ENCODE measurements at regions not wholly inside any gene's neighbourhood (a gene's known extent, or its start where the extent isn't known, plus 50 kb on each side); places are given as distances from the start of the nearest gene placed in this dataset.

DNA sequence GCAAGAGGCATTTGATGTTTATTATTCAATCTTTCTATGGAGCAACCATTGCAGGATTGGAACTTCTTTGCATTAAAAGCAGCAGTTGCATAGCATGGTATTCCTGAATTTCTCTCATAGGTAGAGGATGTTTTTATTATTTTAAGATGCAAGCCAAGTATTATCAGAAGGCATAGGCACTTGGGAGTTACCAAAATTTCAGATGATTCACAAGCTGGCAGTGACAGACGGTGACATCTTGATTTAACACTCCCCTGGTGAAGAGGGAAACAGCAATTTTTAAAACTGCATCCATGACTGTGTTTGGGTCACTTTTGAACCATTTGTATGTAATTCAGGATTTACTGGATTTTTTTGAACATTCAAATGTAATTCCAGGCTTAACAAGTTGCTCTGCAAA, 654.3 kb downstream of the SLC4A3 start:
- H3K36me3 Mint-ChIP-seq = no peaks in the 10 kb centered on the region
- H3K4me3 Mint-ChIP-seq = no peak overlapping the region
- H3K4me1 Mint-ChIP-seq = no peaks in the 10 kb centered on the region
- DNase-seq (ENCODE audit: low spot score) (no peak), ATAC-seq (no peak)
- peaks cover 3% of the 10 kb centered on the region for H3K9me3 Mint-ChIP-seq
- no peaks in the 10 kb centered on the region for H3K27me3 Mint-ChIP-seq (ENCODE audit: low read depth)
- TF ChIP-seq, protein P1, sequence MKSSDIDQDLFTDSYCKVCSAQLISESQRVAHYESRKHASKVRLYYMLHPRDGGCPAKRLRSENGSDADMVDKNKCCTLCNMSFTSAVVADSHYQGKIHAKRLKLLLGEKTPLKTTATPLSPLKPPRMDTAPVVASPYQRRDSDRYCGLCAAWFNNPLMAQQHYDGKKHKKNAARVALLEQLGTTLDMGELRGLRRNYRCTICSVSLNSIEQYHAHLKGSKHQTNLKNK (CRISPR knock-in tag; IDR thresholded peaks at IDR 0.05) = no peak
- TF ChIP-seq TEAD4 (CRISPR knock-in tag; IDR thresholded peaks at IDR 0.05) (no peak), ZNF263 (CRISPR knock-in tag; IDR thresholded peaks at IDR 0.05; ENCODE audit: low read depth) (no peak)
- TF ChIP-seq, protein P2, sequence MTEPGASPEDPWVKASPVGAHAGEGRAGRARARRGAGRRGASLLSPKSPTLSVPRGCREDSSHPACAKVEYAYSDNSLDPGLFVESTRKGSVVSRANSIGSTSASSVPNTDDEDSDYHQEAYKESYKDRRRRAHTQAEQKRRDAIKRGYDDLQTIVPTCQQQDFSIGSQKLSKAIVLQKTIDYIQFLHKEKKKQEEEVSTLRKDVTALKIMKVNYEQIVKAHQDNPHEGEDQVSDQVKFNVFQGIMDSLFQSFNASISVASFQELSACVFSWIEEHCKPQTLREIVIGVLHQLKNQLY (CRISPR knock-in tag; IDR thresholded peaks at IDR 0.05) = no peak
- H3K27ac Mint-ChIP-seq = no peak overlapping the region
- CTCF ChIA-PET = no interaction called here
- POLR2A ChIA-PET = no interaction called here

DNA sequence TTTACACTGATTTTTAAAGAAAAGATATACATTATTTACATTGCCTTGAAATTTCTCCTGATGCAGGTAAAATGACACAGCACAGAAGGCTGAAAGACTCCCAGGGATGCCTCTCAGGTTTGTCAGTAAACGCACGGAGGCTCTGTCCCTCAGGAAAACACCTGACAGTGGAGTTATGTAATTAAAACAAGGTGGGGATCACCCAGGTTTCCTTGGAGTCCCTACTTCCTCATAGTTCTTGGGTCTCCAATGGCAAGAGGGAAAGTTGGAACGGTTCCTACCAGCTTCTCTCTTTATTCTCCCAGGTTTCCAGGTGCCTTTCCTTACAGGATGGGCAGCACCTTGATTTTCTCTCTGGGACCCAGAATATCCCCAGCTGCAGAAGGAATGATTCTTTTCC, 654.8 kb downstream of the SLC4A3 start:
- no peaks in the 10 kb centered on the region for H3K36me3 Mint-ChIP-seq
- H3K27me3 Mint-ChIP-seq (ENCODE audit: low read depth) = no peaks in the 10 kb centered on the region
- no peaks in the 10 kb centered on the region for H3K4me1 Mint-ChIP-seq
- ATAC-seq (no peak), DNase-seq (ENCODE audit: low spot score) (no peak)
- H3K9me3 Mint-ChIP-seq = peaks cover 3% of the 10 kb centered on the region
- TF ChIP-seq TCF7 (CRISPR knock-in tag; IDR thresholded peaks at IDR 0.05; ENCODE audit: low read depth) (no peak), OVOL2 (CRISPR knock-in tag; IDR thresholded peaks at IDR 0.05; ENCODE audit: borderline replicate concordance) (no peak), RELA (CRISPR knock-in tag; IDR thresholded peaks at IDR 0.05; ENCODE audit: borderline replicate concordance) (no peak), ELF4 (CRISPR knock-in tag; IDR thresholded peaks at IDR 0.05; ENCODE audit: low read depth) (no peak), SMAD3 (CRISPR knock-in tag; IDR thresholded peaks at IDR 0.05; ENCODE audit: borderline replicate concordance) (no peak)
- TF ChIP-seq, protein P3, sequence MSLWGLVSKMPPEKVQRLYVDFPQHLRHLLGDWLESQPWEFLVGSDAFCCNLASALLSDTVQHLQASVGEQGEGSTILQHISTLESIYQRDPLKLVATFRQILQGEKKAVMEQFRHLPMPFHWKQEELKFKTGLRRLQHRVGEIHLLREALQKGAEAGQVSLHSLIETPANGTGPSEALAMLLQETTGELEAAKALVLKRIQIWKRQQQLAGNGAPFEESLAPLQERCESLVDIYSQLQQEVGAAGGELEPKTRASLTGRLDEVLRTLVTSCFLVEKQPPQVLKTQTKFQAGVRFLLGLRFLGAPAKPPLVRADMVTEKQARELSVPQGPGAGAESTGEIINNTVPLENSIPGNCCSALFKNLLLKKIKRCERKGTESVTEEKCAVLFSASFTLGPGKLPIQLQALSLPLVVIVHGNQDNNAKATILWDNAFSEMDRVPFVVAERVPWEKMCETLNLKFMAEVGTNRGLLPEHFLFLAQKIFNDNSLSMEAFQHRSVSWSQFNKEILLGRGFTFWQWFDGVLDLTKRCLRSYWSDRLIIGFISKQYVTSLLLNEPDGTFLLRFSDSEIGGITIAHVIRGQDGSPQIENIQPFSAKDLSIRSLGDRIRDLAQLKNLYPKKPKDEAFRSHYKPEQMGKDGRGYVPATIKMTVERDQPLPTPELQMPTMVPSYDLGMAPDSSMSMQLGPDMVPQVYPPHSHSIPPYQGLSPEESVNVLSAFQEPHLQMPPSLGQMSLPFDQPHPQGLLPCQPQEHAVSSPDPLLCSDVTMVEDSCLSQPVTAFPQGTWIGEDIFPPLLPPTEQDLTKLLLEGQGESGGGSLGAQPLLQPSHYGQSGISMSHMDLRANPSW (CRISPR knock-in tag; conservative IDR thresholded peaks at IDR 0.05; ENCODE audit: low read depth) = no peak
- TF ChIP-seq, protein P4, sequence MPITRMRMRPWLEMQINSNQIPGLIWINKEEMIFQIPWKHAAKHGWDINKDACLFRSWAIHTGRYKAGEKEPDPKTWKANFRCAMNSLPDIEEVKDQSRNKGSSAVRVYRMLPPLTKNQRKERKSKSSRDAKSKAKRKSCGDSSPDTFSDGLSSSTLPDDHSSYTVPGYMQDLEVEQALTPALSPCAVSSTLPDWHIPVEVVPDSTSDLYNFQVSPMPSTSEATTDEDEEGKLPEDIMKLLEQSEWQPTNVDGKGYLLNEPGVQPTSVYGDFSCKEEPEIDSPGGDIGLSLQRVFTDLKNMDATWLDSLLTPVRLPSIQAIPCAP (CRISPR knock-in tag; IDR thresholded peaks at IDR 0.05) = no peak
- TF ChIP-seq, protein P5, sequence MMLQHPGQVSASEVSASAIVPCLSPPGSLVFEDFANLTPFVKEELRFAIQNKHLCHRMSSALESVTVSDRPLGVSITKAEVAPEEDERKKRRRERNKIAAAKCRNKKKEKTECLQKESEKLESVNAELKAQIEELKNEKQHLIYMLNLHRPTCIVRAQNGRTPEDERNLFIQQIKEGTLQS (CRISPR knock-in tag; conservative IDR thresholded peaks at IDR 0.05) = no peak
- POLR2A ChIA-PET = no interaction called here
- CTCF ChIA-PET = no interaction called here
- no peak overlapping the region for H3K27ac Mint-ChIP-seq
- H3K4me3 Mint-ChIP-seq = no peak overlapping the region

DNA sequence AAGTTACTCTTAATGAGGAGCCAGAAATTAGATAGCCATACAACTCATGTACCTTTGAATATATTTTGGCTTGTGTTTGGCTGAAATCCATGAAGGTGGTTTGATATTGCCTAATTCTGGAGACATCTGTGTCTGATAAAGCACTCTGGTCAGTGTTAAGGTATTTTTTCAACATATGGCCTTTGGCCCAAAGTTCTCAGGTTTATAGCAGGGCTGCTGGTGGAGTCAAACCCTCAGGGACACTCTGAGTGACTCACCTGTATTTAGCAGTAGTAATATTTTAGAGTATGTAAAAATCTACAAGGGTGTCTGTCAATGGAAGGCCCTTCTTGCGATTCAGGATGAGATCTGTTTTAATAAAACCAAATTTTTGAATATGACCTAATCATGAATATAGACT, 666.5 kb downstream of the SLC4A3 start:
- H3K36me3 Mint-ChIP-seq = peaks cover 5% of the 10 kb centered on the region
- H3K4me3 Mint-ChIP-seq = no peak overlapping the region
- ChIA-PET CTCF (interaction anchor here (1.1 kb wide), 1 partner anchor 19 kb away, joined by 3 read pairs; no protein-coding TSS in a partner anchor), POLR2A (no interaction called here)
- no peak overlapping the region for H3K27ac Mint-ChIP-seq
- DNase-seq (ENCODE audit: low spot score) (no peak), ATAC-seq (no peak)
- H3K9me3 Mint-ChIP-seq = peaks cover 17% of the 10 kb centered on the region
- H3K4me1 Mint-ChIP-seq = peaks cover 7% of the 10 kb centered on the region
- H3K27me3 Mint-ChIP-seq (ENCODE audit: low read depth) = no peaks in the 10 kb centered on the region; the same call in 1 of the 2 replicates
- TF ChIP-seq, protein P2 (CRISPR knock-in tag; IDR thresholded peaks at IDR 0.05) = no peak
- TF ChIP-seq, protein P5 (CRISPR knock-in tag; conservative IDR thresholded peaks at IDR 0.05) = no peak
- TF ChIP-seq, protein P4 (CRISPR knock-in tag; IDR thresholded peaks at IDR 0.05) = no peak
- TF ChIP-seq, protein P6, sequence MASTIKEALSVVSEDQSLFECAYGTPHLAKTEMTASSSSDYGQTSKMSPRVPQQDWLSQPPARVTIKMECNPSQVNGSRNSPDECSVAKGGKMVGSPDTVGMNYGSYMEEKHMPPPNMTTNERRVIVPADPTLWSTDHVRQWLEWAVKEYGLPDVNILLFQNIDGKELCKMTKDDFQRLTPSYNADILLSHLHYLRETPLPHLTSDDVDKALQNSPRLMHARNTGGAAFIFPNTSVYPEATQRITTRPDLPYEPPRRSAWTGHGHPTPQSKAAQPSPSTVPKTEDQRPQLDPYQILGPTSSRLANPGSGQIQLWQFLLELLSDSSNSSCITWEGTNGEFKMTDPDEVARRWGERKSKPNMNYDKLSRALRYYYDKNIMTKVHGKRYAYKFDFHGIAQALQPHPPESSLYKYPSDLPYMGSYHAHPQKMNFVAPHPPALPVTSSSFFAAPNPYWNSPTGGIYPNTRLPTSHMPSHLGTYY (CRISPR knock-in tag; IDR thresholded peaks at IDR 0.05) = no peak
- TF ChIP-seq ELF4 (CRISPR knock-in tag; IDR thresholded peaks at IDR 0.05; ENCODE audit: low read depth) = no peak
- no peak for TF ChIP-seq IRF2 (CRISPR knock-in tag; IDR thresholded peaks at IDR 0.05; ENCODE audit: borderline replicate concordance, low read depth)
- TF ChIP-seq ZNF121 (CRISPR knock-in tag; IDR thresholded peaks at IDR 0.05) = no peak
- TF ChIP-seq SMAD4 (CRISPR knock-in tag; IDR thresholded peaks at IDR 0.05) = no peak
- no peak for TF ChIP-seq FOXJ3 (CRISPR knock-in tag; IDR thresholded peaks at IDR 0.05; ENCODE audit: borderline replicate concordance)
- TF ChIP-seq, protein P7, sequence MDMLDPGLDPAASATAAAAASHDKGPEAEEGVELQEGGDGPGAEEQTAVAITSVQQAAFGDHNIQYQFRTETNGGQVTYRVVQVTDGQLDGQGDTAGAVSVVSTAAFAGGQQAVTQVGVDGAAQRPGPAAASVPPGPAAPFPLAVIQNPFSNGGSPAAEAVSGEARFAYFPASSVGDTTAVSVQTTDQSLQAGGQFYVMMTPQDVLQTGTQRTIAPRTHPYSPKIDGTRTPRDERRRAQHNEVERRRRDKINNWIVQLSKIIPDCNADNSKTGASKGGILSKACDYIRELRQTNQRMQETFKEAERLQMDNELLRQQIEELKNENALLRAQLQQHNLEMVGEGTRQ (CRISPR knock-in tag; IDR thresholded peaks at IDR 0.05) = no peak
- TF ChIP-seq GRHL2 (CRISPR knock-in tag; IDR thresholded peaks at IDR 0.05; ENCODE audit: insufficient replicate concordance, severe bottlenecking) = no peak
- TF ChIP-seq ZNF138 (CRISPR knock-in tag; conservative IDR thresholded peaks at IDR 0.05) = no peak
- TF ChIP-seq, protein P8, sequence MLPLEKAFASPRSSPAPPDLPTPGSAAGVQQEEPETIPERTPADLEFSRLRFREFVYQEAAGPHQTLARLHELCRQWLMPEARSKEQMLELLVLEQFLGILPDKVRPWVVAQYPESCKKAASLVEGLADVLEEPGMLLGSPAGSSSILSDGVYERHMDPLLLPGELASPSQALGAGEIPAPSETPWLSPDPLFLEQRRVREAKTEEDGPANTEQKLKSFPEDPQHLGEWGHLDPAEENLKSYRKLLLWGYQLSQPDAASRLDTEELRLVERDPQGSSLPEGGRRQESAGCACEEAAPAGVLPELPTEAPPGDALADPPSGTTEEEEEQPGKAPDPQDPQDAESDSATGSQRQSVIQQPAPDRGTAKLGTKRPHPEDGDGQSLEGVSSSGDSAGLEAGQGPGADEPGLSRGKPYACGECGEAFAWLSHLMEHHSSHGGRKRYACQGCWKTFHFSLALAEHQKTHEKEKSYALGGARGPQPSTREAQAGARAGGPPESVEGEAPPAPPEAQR (CRISPR knock-in tag; IDR thresholded peaks at IDR 0.05) = no peak

Data from WTC11 (cell line).